Left lung (tissue), 4 donors: ENCODE measurements at regions not wholly inside any gene's neighbourhood (a gene's known extent, or its start where the extent isn't known, plus 50 kb on each side); places are given as distances from the start of the nearest gene placed in this dataset.

Source experiments
- ATAC-seq: fragments of 200-7000 bp; cut with Tn5 transposase; one replicate; pipeline ENCODE4 v1.9.1; 2020; ENCODE audit warnings: moderate library complexity
- DNase-seq, 4 donors: peaks; one replicate each; pipeline ENCODE4 v3.0.0-alpha.2; 2013 to 2020
- H3K27ac ChIP-seq, 2 donors: fragments of 200-600 bp; sonication (generic) in 1 of 2; one replicate each; pipeline versions ENCODE4 v1.5.0 to v1.8.0; 2020 to 2021
- H3K27me3 ChIP-seq, 2 donors: fragments of 200-600 bp; sonication (generic) in 1 of 2; one replicate each; pipeline versions ENCODE4 v1.5.0 to v1.8.0; 2020 to 2021
- H3K36me3 ChIP-seq, 2 donors: fragments of 200-600 bp; sonication (generic) in 1 of 2; one replicate each; pipeline versions ENCODE4 v1.5.0 to v1.8.0; 2020 to 2021
- H3K4me1 ChIP-seq, 2 donors: fragments of 200-600 bp; one replicate each; pipeline ENCODE4 v1.8.0; 2021
- H3K4me3 ChIP-seq, 2 donors: fragments of 200-600 bp; sonication (generic) in 1 of 2; one replicate each; pipeline versions ENCODE4 v1.5.0 to v1.8.0; 2020 to 2021; ENCODE audit warnings: mild to moderate bottlenecking in 1 of 2
- H3K9me3 ChIP-seq, 2 donors: fragments of 200-600 bp; sonication (generic) in 1 of 2; one replicate each; pipeline versions ENCODE4 v1.5.0 to v1.8.0; 2020 to 2021
- CTCF ChIP-seq, 2 donors: fragments of 200-600 bp; sonication (generic) in 1 of 2; IDR thresholded peaks; one replicate each; pipeline versions ENCODE4 v1.5.0 to v1.8.0; 2021; ENCODE audit warnings: antibody characterized with exemption in 2 of 2
- intact Hi-C, 2 donors: fragments of 100-400 bp; cut with DNase I; formaldehyde crosslinking; loops; one replicate each; pipeline versions ENCODE4 v1.11.2 to v1.14.2; 2022
- donor health status: DM: no; HTN: yes; CAD: no.
- donor health status: DM: no; HTN: no; CAD: no.

- peak in 1 of 4 donors; percentile 41 for DNase-seq
- Histone ChIP-seq H3K27ac (no peak overlapping the region), H3K4me1 (no peaks in the 10 kb centered on the region), H3K36me3 (no peaks in the 10 kb centered on the region), H3K4me3 (no peak overlapping the region), H3K9me3 (no peaks in the 10 kb centered on the region), H3K27me3 (no peaks in the 10 kb centered on the region)
- intact Hi-C loops, result no loop called here
- ATAC-seq, result no peak
- TF ChIP-seq CTCF (IDR thresholded peaks at IDR 0.05), result no peak
These were observed 197.2 kb upstream of the RGMB start for GRCh38 chr5:98576275-98576674.

GRCh38 chr5:98578438-98578837 lies 195.0 kb upstream of the RGMB start:
- no peaks in the 10 kb centered on the region for H3K27me3 ChIP-seq
- no peak for ATAC-seq
- no peak overlapping the region for H3K4me3 ChIP-seq
- intact Hi-C loops, result no loop called here
- DNase-seq, result no peak
- H3K27ac ChIP-seq, result no peak overlapping the region
- H3K36me3 ChIP-seq, result no peaks in the 10 kb centered on the region
- TF ChIP-seq CTCF (IDR thresholded peaks at IDR 0.05), result no peak
- H3K9me3 ChIP-seq, result no peaks in the 10 kb centered on the region
- H3K4me1 ChIP-seq, result no peaks in the 10 kb centered on the region

- no peaks in the 10 kb centered on the region for H3K4me1 ChIP-seq
- H3K36me3 ChIP-seq, result no peaks in the 10 kb centered on the region
- ATAC-seq, result no peak
- intact Hi-C loops, result no loop called here
- no peaks in the 10 kb centered on the region for H3K27me3 ChIP-seq
- H3K4me3 ChIP-seq, result no peak overlapping the region
- no peak overlapping the region for H3K27ac ChIP-seq
- no peak for DNase-seq
- no peak for TF ChIP-seq CTCF (IDR thresholded peaks at IDR 0.05)
- H3K9me3 ChIP-seq, result no peaks in the 10 kb centered on the region
These were observed 192.1 kb upstream of the RGMB start for GRCh38 chr5:98581112-98581997.

- Histone ChIP-seq H3K36me3 (no peaks in the 10 kb centered on the region), H3K27me3 (no peaks in the 10 kb centered on the region), H3K4me1 (no peaks in the 10 kb centered on the region), H3K9me3 (no peaks in the 10 kb centered on the region), H3K27ac (no peak overlapping the region), H3K4me3 (no peak overlapping the region)
- DNase-seq (no peak), ATAC-seq (no peak)
- intact Hi-C loops, result no loop called here
- TF ChIP-seq CTCF (IDR thresholded peaks at IDR 0.05), result no peak
These were observed 189.9 kb upstream of the RGMB start for GRCh38 chr5:98583586-98583985.

GRCh38 chr5:98585661-98586310 lies 187.7 kb upstream of the RGMB start:
- intact Hi-C loops, result no loop called here
- Histone ChIP-seq H3K9me3 (peaks cover 0 to 5% of the 10 kb centered on the region in 2 donors), H3K27me3 (no peaks in the 10 kb centered on the region), H3K4me1 (no peaks in the 10 kb centered on the region), H3K4me3 (no peak overlapping the region), H3K36me3 (no peaks in the 10 kb centered on the region), H3K27ac (no peak overlapping the region)
- DNase-seq (no peak), ATAC-seq (no peak)
- TF ChIP-seq CTCF (IDR thresholded peaks at IDR 0.05), result no peak
